ENCODE measurements at regions not wholly inside any gene's neighbourhood (a gene's known extent, or its start where the extent isn't known, plus 50 kb on each side); places are given as distances from the start of the nearest gene placed in this dataset.

DNA sequence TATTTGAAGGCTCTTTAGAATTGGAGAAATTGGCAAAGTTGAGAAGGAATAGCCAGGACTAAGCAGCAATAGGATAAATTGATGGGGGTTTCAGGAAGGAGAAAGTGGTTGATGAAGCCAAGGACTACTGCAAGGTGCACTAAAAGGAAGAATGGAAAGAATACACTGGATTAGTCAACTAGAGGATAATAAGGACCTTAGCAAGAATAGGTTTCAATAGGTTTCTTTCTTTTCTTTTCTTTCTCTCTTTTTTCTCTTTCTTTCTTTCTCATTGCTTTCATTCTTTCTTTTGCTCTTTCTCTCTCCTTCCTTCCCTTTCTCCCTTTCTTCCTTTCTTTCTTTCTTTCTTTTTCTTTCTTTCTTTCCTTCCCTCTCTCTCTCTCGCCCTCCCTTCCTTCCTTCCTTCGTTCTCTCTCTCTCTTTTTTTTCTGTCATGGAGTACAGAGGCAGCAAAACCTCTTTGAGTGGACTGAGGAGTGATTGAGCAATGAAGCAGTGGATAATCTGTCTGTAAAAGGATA is 234.4 kb upstream of the TMC3 start:
- no peak for ATAC-seq
- Histone ChIP-seq H3K27me3 (no peaks in the 10 kb centered on the region), H3K9me3 (no peaks in the 10 kb centered on the region), H3K36me3 (no peaks in the 10 kb centered on the region), H3K27ac (no peak overlapping the region), H3K4me3 (no peak overlapping the region), H3K4me1 (no peaks in the 10 kb centered on the region)
- WGBS, 2 donors = 70 to 74% methylated on average over 2 of the region's 2 CpGs
- no peak for FAIRE-seq
- TF ChIP-seq, protein P1, sequence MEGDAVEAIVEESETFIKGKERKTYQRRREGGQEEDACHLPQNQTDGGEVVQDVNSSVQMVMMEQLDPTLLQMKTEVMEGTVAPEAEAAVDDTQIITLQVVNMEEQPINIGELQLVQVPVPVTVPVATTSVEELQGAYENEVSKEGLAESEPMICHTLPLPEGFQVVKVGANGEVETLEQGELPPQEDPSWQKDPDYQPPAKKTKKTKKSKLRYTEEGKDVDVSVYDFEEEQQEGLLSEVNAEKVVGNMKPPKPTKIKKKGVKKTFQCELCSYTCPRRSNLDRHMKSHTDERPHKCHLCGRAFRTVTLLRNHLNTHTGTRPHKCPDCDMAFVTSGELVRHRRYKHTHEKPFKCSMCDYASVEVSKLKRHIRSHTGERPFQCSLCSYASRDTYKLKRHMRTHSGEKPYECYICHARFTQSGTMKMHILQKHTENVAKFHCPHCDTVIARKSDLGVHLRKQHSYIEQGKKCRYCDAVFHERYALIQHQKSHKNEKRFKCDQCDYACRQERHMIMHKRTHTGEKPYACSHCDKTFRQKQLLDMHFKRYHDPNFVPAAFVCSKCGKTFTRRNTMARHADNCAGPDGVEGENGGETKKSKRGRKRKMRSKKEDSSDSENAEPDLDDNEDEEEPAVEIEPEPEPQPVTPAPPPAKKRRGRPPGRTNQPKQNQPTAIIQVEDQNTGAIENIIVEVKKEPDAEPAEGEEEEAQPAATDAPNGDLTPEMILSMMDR (IDR thresholded peaks at IDR 0.05) = no peak
- intact Hi-C loops (cut with DNase I) = no loop called here
- DNase-seq = no peak

DNA sequence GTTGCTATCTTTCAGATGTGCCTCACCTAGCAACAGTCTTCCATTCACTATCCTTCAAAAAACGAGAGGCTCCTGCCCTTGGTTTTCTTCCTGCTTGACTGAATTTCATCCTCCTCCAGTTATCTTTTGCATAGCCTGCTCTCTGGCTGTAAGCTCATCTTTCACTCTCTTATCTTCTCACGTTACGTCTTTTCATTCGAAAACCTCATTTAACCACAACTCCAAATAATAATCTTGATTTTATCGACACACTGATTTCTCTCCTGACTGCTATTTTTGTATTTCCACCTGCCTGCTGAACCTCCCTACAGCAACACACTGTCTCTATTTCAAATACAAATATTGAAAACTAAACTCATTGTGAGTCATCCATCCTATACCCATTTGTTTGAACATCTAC is 230.7 kb upstream of the TMC3 start:
- no peak for ATAC-seq
- 60 to 67% methylated on average over 5 of the region's 5 CpGs for WGBS, 2 donors
- intact Hi-C loops (cut with DNase I) = no loop called here

DNA sequence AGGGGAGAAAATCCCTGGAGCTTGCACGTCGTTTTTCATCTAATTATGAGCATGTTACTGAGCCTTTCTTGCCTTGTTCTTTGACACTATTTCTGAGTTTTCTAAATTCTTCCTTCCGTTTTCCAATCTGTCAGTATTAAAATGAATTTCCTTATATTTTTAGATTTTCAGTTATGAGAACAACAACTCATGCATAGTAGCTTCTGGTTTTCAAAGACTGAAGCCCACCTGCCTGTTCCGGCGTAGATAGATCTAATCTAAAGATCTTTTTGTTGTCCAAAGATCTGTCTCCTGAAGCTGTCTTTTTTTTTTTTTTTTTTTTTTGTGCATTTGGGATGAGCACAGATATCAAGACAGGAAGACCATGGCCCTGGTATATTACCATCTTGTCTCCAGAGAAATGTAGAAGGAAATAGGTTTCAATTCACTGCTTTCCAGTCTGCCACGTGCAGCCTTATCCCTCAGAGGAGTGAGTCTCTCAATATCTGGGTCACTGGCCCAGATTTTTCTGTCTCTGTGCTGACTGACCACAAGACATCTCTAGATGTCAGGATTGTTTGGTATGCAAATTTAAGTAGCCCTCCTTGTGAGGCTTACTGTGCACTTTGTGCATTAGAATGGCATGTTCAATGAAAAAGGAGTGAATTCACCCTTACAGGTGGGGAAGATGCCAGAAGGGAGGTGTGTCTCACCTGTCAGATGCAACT is 222.3 kb upstream of the TMC3 start:
- no peaks in the 10 kb centered on the region for H3K36me3 ChIP-seq
- H3K4me1 ChIP-seq = no peaks in the 10 kb centered on the region
- no peak overlapping the region for H3K4me3 ChIP-seq
- ATAC-seq = no peak
- no peak overlapping the region for H3K27ac ChIP-seq
- DNase-seq = no peak
- H3K9me3 ChIP-seq = peaks cover 0 to 4% (median 0%) of the 10 kb centered on the region in 4 donors
- intact Hi-C loops (cut with DNase I) = no loop called here
- TF ChIP-seq, protein P1 (IDR thresholded peaks at IDR 0.05) = no peak
- no peak for FAIRE-seq
- 73 to 75% methylated on average over 6 of the region's 6 CpGs for WGBS, 2 donors
- H3K27me3 ChIP-seq = no peaks in the 10 kb centered on the region

More for the DNA sequence above, 230.7 kb upstream of the TMC3 start:
- no peaks in the 10 kb centered on the region for H3K36me3 ChIP-seq
- no peak for DNase-seq
- no peak for FAIRE-seq
- H3K27me3 ChIP-seq = no peaks in the 10 kb centered on the region
- H3K4me1 ChIP-seq = no peaks in the 10 kb centered on the region
- TF ChIP-seq, protein P1 (IDR thresholded peaks at IDR 0.05) = no peak
- H3K27ac ChIP-seq = no peak overlapping the region
- peaks cover 0 to 4% (median 0%) of the 10 kb centered on the region in 4 donors for H3K9me3 ChIP-seq
- no peak overlapping the region for H3K4me3 ChIP-seq

DNA sequence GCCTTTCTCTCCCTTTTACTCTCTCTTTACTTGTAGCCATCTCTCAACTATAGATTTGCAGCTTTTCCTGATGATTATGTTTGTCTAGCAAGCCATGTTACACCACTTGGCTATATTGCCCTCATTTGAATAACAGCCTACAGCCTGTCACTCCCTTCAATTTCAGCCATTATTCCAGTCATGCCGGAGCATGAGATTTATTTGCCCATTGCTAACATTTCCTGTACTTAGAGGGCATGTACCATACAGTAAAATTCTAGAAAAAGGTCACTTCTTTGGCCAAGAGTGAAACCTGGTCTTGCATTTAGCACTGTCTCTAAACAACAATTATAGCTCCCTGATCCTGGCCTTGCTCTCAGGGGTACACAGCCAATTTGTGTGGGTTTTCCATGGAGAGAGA is 221.7 kb upstream of the TMC3 start:
- TF ChIP-seq, protein P1 (IDR thresholded peaks at IDR 0.05) = no peak

DNA sequence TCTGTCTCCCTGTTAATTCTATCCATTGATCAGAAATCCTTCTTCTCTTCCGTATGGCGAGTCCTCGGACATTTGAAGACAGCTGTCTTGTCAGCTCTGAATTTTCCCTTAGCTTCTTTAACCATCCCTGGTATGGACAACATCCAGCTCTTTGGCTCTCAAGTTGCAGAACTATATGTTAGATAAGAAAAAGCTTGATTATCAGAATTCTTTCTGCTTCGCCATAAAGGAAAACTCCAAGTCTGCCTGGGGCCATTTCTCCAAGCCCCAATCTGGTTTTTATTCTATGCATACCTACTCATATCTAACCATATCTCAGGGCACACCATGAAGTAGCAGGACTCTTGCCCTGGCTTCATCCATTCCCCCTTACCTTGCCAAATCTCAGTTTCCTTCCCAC is 215.7 kb upstream of the TMC3 start:
- 92 to 93% methylated on average over 4 of the region's 4 CpGs for WGBS, 2 donors
- H3K27me3 ChIP-seq = no peaks in the 10 kb centered on the region
- TF ChIP-seq, protein P1 (IDR thresholded peaks at IDR 0.05) = no peak
- intact Hi-C loops (cut with DNase I) = no loop called here
- no peaks in the 10 kb centered on the region for H3K9me3 ChIP-seq
- H3K27ac ChIP-seq = no peak overlapping the region
- FAIRE-seq (no peak), ATAC-seq (no peak), DNase-seq (no peak)
- H3K4me1 ChIP-seq = no peaks in the 10 kb centered on the region
- H3K4me3 ChIP-seq = no peak overlapping the region
- no peaks in the 10 kb centered on the region for H3K36me3 ChIP-seq

More for the DNA sequence above, 221.7 kb upstream of the TMC3 start:
- FAIRE-seq (no peak), DNase-seq (no peak), ATAC-seq (no peak)
- Histone ChIP-seq H3K4me3 (no peak overlapping the region), H3K27me3 (no peaks in the 10 kb centered on the region), H3K27ac (no peak overlapping the region), H3K9me3 (peaks cover 0 to 3% (median 0%) of the 10 kb centered on the region in 4 donors), H3K36me3 (no peaks in the 10 kb centered on the region), H3K4me1 (no peaks in the 10 kb centered on the region)
- intact Hi-C loops (cut with DNase I) = no loop called here
- WGBS, 2 donors = 77 to 88% methylated on average over 1 of the region's 1 CpG
